ENCODE measurements at regions not wholly inside any gene's neighbourhood (a gene's known extent, or its start where the extent isn't known, plus 50 kb on each side); places are given as distances from the start of the nearest gene placed in this dataset.

GRCh38 chr2:129324349-129324748 is 655.1 kb upstream of the RAB6C start:
- DNase-seq = no peak
- Histone ChIP-seq H3K4me3 (no peak overlapping the region), H3K9me3 (no peaks in the 10 kb centered on the region), H3K4me1 (no peaks in the 10 kb centered on the region), H3K27me3 (no peaks in the 10 kb centered on the region), H3K36me3 (no peaks in the 10 kb centered on the region), H3K27ac (no peak overlapping the region)
- TF ChIP-seq POLR2A (IDR thresholded peaks at IDR 0.05) (no peak), CTCF (IDR thresholded peaks at IDR 0.05) (no peak)

GRCh38 chr2:129325151-129325550 is 654.3 kb upstream of the RAB6C start:
- no peak overlapping the region for H3K4me3 ChIP-seq
- H3K36me3 ChIP-seq = no peaks in the 10 kb centered on the region
- H3K9me3 ChIP-seq = no peaks in the 10 kb centered on the region
- no peaks in the 10 kb centered on the region for H3K27me3 ChIP-seq
- no peaks in the 10 kb centered on the region for H3K4me1 ChIP-seq
- no peak for TF ChIP-seq POLR2A (IDR thresholded peaks at IDR 0.05)
- no peak for TF ChIP-seq CTCF (IDR thresholded peaks at IDR 0.05)
- DNase-seq = no peak
- no peak overlapping the region for H3K27ac ChIP-seq

- no peaks in the 10 kb centered on the region for H3K9me3 ChIP-seq
- H3K27me3 ChIP-seq = no peaks in the 10 kb centered on the region
- H3K4me1 ChIP-seq = no peaks in the 10 kb centered on the region
- H3K36me3 ChIP-seq = no peaks in the 10 kb centered on the region
- TF ChIP-seq POLR2A (IDR thresholded peaks at IDR 0.05) = no peak
- no peak for TF ChIP-seq CTCF (IDR thresholded peaks at IDR 0.05)
- no peak for DNase-seq
- H3K4me3 ChIP-seq = no peak overlapping the region
- no peak overlapping the region for H3K27ac ChIP-seq
Measured at GRCh38 chr2:129329574-129329973, 649.9 kb upstream of the RAB6C start.

- TF ChIP-seq POLR2A (IDR thresholded peaks at IDR 0.05) = no peak
Measured at GRCh38 chr2:129330504-129330903, 649.0 kb upstream of the RAB6C start.

GRCh38 chr2:129331638-129332037 is 647.8 kb upstream of the RAB6C start:
- Histone ChIP-seq H3K27ac (no peak overlapping the region), H3K36me3 (no peaks in the 10 kb centered on the region), H3K27me3 (no peaks in the 10 kb centered on the region), H3K4me1 (no peaks in the 10 kb centered on the region), H3K9me3 (no peaks in the 10 kb centered on the region), H3K4me3 (no peak overlapping the region)
- no peak for DNase-seq
- TF ChIP-seq CTCF (IDR thresholded peaks at IDR 0.05) (no peak), POLR2A (IDR thresholded peaks at IDR 0.05) (no peak)

More at GRCh38 chr2:129330504-129330903, 649.0 kb upstream of the RAB6C start:
- Histone ChIP-seq H3K27me3 (no peaks in the 10 kb centered on the region), H3K27ac (no peak overlapping the region), H3K36me3 (no peaks in the 10 kb centered on the region), H3K4me1 (no peaks in the 10 kb centered on the region), H3K4me3 (no peak overlapping the region), H3K9me3 (no peaks in the 10 kb centered on the region)
- DNase-seq = no peak

GRCh38 chr2:129334128-129334527 is 645.3 kb upstream of the RAB6C start:
- no peaks in the 10 kb centered on the region for H3K27me3 ChIP-seq
- no peak overlapping the region for H3K4me3 ChIP-seq
- TF ChIP-seq CTCF (IDR thresholded peaks at IDR 0.05) = no peak
- no peak for TF ChIP-seq POLR2A (IDR thresholded peaks at IDR 0.05)
- no peak overlapping the region for H3K27ac ChIP-seq
- no peak for DNase-seq
- no peaks in the 10 kb centered on the region for H3K36me3 ChIP-seq
- no peaks in the 10 kb centered on the region for H3K4me1 ChIP-seq
- H3K9me3 ChIP-seq = no peaks in the 10 kb centered on the region

All from Peyer's patch (tissue), 4 donors.